Gastrocnemius medialis (tissue), 4 donors: ENCODE measurements at regions not wholly inside any gene's neighbourhood (a gene's known extent, or its start where the extent isn't known, plus 50 kb on each side); places are given as distances from the start of the nearest gene placed in this dataset.

Experiments used
- CTCF ChIP-seq, 5 experiments: fragments of 450-650 bp in 3 of 5; fragments of 200-600 bp in 2 of 5; sonication (generic) in 2 of 5; IDR thresholded peaks in 4 of 5; conservative IDR thresholded peaks in 1 of 5; 1 replicate in 4 of 5; 2 replicates in 1 of 5; pipeline ENCODE4 v1.5.1; 2016 to 2019; ENCODE audit warnings: antibody characterized with exemption in 5 of 5, mild to moderate bottlenecking in 3 of 5, moderate library complexity in 3 of 5
- POLR2A ChIP-seq, 2 donors: fragments of 450-650 bp; IDR thresholded peaks; one replicate each; pipeline ENCODE4 v1.6.1; 2017; ENCODE audit warnings: antibody characterized with exemption in 2 of 2, mild to moderate bottlenecking in 2 of 2, moderate library complexity in 2 of 2

DNA sequence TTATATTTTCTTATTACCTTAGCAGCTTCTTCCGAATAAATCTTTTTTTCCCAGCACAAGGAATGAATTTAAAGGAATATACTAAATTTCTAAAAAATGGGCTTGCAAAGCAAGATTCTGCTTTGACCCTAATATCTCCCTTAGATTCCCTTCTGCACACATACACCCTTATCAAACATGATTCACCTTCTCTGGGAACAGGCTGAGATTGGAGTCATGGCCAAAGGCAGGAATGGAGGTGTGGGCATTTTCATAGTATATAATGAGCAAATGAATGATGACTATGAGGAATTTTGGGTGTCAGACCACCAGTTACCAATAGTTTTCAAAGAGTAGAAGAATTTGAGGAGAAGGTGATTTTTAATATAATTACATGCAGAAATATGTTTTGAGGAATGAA is 231.3 kb upstream of the CDH11 start:
- TF ChIP-seq CTCF (IDR thresholded peaks at IDR 0.05 in 4 of 5, conservative IDR thresholded peaks at IDR 0.05 in 1 of 5) = no peak
- TF ChIP-seq POLR2A (IDR thresholded peaks at IDR 0.05) = no peak
